ENCODE measurements at regions not wholly inside any gene's neighbourhood (a gene's known extent, or its start where the extent isn't known, plus 50 kb on each side); places are given as distances from the start of the nearest gene placed in this dataset.

- TF ChIP-seq CTCF (IDR thresholded peaks at IDR 0.05; ENCODE audit: low read depth, low read length, poor library complexity, severe bottlenecking) (no peak), EZH2phosphoT487 (IDR thresholded peaks at IDR 0.05; ENCODE audit: borderline replicate concordance, low read length) (no peak)
Observed at GRCh38 chr18:78559584-78559983, 420.0 kb upstream of the SALL3 start.
